H1 (cell line): ENCODE measurements at regions not wholly inside any gene's neighbourhood (a gene's known extent, or its start where the extent isn't known, plus 50 kb on each side); places are given as distances from the start of the nearest gene placed in this dataset.

Experiments used
- CTCF ChIA-PET: fragments of 300-600 bp; sonication (Branson Sonifier 250); formaldehyde crosslinking; loops from one replicate; lab custom pipeline; 2021; ENCODE audit not compliant: partially characterized antibody; lab: Charles Lee
- POLR2A ChIA-PET: fragments of 300-600 bp; sonication (Branson Sonifier 250); formaldehyde crosslinking; loops from one replicate; lab custom pipeline; 2021; ENCODE audit warnings: inconsistent platforms; ENCODE audit not compliant: partially characterized antibody; lab: Charles Lee
- DNase-seq, 2 experiments: peaks; one replicate each; pipeline versions ENCODE4 v3.0.0 to v3.0.0-alpha.2; 2010 to 2022; ENCODE audit warnings: low spot score in 2 of 2, low read depth in 1 of 2, mixed read lengths in 1 of 2
- FAIRE-seq: peaks from 2 replicates; lab custom pipeline; 2011; peaks lifted over from hg19 to GRCh38; lab: Jason Lieb, UNC
- H2AFZ ChIP-seq: 2 replicates; pipeline ENCODE4 v1.8.1; 2012; ENCODE audit warnings: low read length, inconsistent platforms
- H2AK5ac ChIP-seq: 2 replicates; pipeline ENCODE4 v1.6.1; 2013; ENCODE audit warnings: low read depth, low read length
- H2BK120ac ChIP-seq: replicated peaks from 2 replicates; pipeline ENCODE3; 2013; ENCODE audit warnings: low read depth, low read length, inconsistent platforms
- H2BK12ac ChIP-seq: 2 replicates; pipeline ENCODE4 v1.6.1; 2013; ENCODE audit warnings: low read depth, low read length
- H2BK15ac ChIP-seq: 2 replicates; pipeline ENCODE4 v1.6.1; 2013; ENCODE audit warnings: low read length
- H2BK20ac ChIP-seq: 2 replicates; pipeline ENCODE4 v1.6.1; 2013; ENCODE audit warnings: low read length
- H2BK5ac ChIP-seq: 2 replicates; pipeline ENCODE4 v1.6.1; 2013; ENCODE audit warnings: low read depth, low read length
- H3K14ac ChIP-seq: 2 replicates; pipeline ENCODE4 v1.6.1; 2013; ENCODE audit warnings: inconsistent platforms; ENCODE audit not compliant: insufficient read length
- H3K18ac ChIP-seq: 2 replicates; pipeline ENCODE4 v1.6.1; 2013; ENCODE audit warnings: low read length; ENCODE audit errors: extremely low read depth
- H3K23ac ChIP-seq: 2 replicates; pipeline ENCODE4 v1.6.1; 2013; ENCODE audit warnings: inconsistent platforms; ENCODE audit not compliant: insufficient read length
- H3K23me2 ChIP-seq: 2 replicates; pipeline ENCODE4 v1.6.1; 2013; ENCODE audit warnings: low read depth, low read length
- H3K27ac ChIP-seq: 2 replicates; pipeline ENCODE4 v1.6.1; 2011; ENCODE audit warnings: low read depth, low read length, inconsistent platforms
- H3K27me3 ChIP-seq, 4 experiments: replicated peaks in 1 of 4; 1 replicate in 1 of 4; 2 replicates in 3 of 4; pipeline versions ENCODE4 v1.6.1 to v1.8.1; 2011 to 2013; ENCODE audit warnings: low read length in 3 of 4, mild to moderate bottlenecking in 3 of 4, inconsistent platforms in 2 of 4, mixed read lengths in 2 of 4, moderate library complexity in 1 of 4; ENCODE audit not compliant: control insufficient read depth in 3 of 4, insufficient read depth in 3 of 4; ENCODE audit errors: extremely low read depth in 1 of 4
- H3K36me3 ChIP-seq, 4 experiments: 2 replicates each; pipeline versions ENCODE4 v1.6.1 to v1.8.1; 2011 to 2013; ENCODE audit warnings: mild to moderate bottlenecking in 4 of 4, low read length in 3 of 4, moderate library complexity in 2 of 4, control low read depth in 1 of 4, inconsistent platforms in 1 of 4; ENCODE audit not compliant: insufficient read depth in 4 of 4, control insufficient read depth in 2 of 4
- H3K4ac ChIP-seq: replicated peaks from 2 replicates; pipeline ENCODE3; 2013; ENCODE audit warnings: low read length, low read depth, mixed read lengths, inconsistent platforms; ENCODE audit not compliant: insufficient read length
- H3K4me1 ChIP-seq, 4 experiments: replicated peaks in 1 of 4; 1 replicate in 1 of 4; 2 replicates in 3 of 4; pipeline versions ENCODE4 v1.6.1 to v1.8.1; 2011 to 2013; ENCODE audit warnings: low read length in 3 of 4, inconsistent platforms in 2 of 4, mixed read lengths in 1 of 4; ENCODE audit not compliant: insufficient read depth in 4 of 4, control insufficient read depth in 3 of 4
- H3K4me2 ChIP-seq, 2 experiments: 2 replicates each; pipeline versions ENCODE4 v1.6.1 to v1.8.1; 2011 to 2013; ENCODE audit warnings: low read depth in 2 of 2, low read length in 2 of 2, control low read depth in 1 of 2, inconsistent platforms in 1 of 2, mild to moderate bottlenecking in 1 of 2; ENCODE audit not compliant: insufficient read depth in 1 of 2
- H3K4me3 ChIP-seq, 4 experiments: fragments of 200-600, 300-600 bp in 1 of 4; sonication (generic), shearing (Covaris generic), sonication (Bioruptor Twin) in 1 of 4; 2 replicates each; pipeline versions ENCODE4 v1.5.1 to v1.8.1; 2011 to 2016; ENCODE audit warnings: low read length in 4 of 4, low read depth in 3 of 4, control low read depth in 2 of 4, inconsistent platforms in 2 of 4, mild to moderate bottlenecking in 2 of 4, mixed read lengths in 1 of 4, moderate library complexity in 1 of 4; ENCODE audit not compliant: insufficient read depth in 2 of 4; ENCODE audit errors: extremely low read depth in 1 of 4
- H3K56ac ChIP-seq: replicated peaks from 2 replicates; pipeline ENCODE3; 2013; ENCODE audit warnings: low read depth, mild to moderate bottlenecking, mixed read lengths, low read length, inconsistent platforms; ENCODE audit not compliant: insufficient read length
- H3K79me1 ChIP-seq: 2 replicates; pipeline ENCODE4 v1.6.1; 2013; ENCODE audit warnings: low read depth, low read length, control low read depth
- H3K79me2 ChIP-seq, 2 experiments: 2 replicates each; pipeline versions ENCODE4 v1.6.1 to v1.8.1; 2012 to 2013; ENCODE audit warnings: low read length in 2 of 2, mild to moderate bottlenecking in 2 of 2, inconsistent platforms in 1 of 2; ENCODE audit not compliant: insufficient read depth in 2 of 2, control insufficient read depth in 1 of 2
- H3K9ac ChIP-seq, 4 experiments: replicated peaks in 1 of 4; 1 replicate in 1 of 4; 2 replicates in 3 of 4; pipeline versions ENCODE4 v1.6.1 to v1.8.1; 2011 to 2013; ENCODE audit warnings: low read depth in 3 of 4, low read length in 3 of 4, control low read depth in 2 of 4, mild to moderate bottlenecking in 2 of 4, moderate library complexity in 2 of 4, inconsistent platforms in 1 of 4; ENCODE audit errors: extremely low read depth in 1 of 4
- H3K9me3 ChIP-seq, 2 experiments: 2 replicates each; pipeline versions ENCODE4 v1.6.1 to v1.8.1; 2012 to 2013; ENCODE audit warnings: mild to moderate bottlenecking in 2 of 2, moderate library complexity in 2 of 2, control low read depth in 1 of 2, inconsistent platforms in 1 of 2, low read depth in 1 of 2, low read length in 1 of 2, mixed read lengths in 1 of 2; ENCODE audit not compliant: insufficient read depth in 2 of 2
- H4K20me1 ChIP-seq, 2 experiments: replicated peaks in 1 of 2; 2 replicates each; pipeline versions ENCODE3 to v1.8.1; 2011 to 2013; ENCODE audit warnings: inconsistent platforms in 2 of 2, low read length in 2 of 2, mild to moderate bottlenecking in 1 of 2; ENCODE audit not compliant: insufficient read depth in 2 of 2, control insufficient read depth in 1 of 2
- H4K5ac ChIP-seq: 2 replicates; pipeline ENCODE4 v1.6.1; 2013; ENCODE audit warnings: low read length, low read depth, mixed read lengths, inconsistent platforms; ENCODE audit not compliant: insufficient read length
- H4K8ac ChIP-seq: 2 replicates; pipeline ENCODE4 v1.8.0; 2013; ENCODE audit warnings: mild to moderate bottlenecking, moderate library complexity, low read length, inconsistent platforms; ENCODE audit not compliant: insufficient read depth; ENCODE audit errors: extremely low read depth
- H4K91ac ChIP-seq: replicated peaks from 2 replicates; pipeline ENCODE3; 2013; ENCODE audit warnings: low read length, mixed read lengths, inconsistent platforms; ENCODE audit not compliant: insufficient read length
- ASH2L ChIP-seq: fragments of 200-600, 300-600 bp; sonication (generic); IDR thresholded peaks from one replicate; pipeline ENCODE4 v1.7.1; 2017; ENCODE audit warnings: low read length
- ATF3 ChIP-seq: IDR thresholded peaks from 2 replicates; pipeline ENCODE4 v1.6.1; 2011; ENCODE audit warnings: low read depth, mild to moderate bottlenecking, low read length; ENCODE audit not compliant: insufficient read depth
- POU5F1 ChIP-seq: IDR thresholded peaks from 2 replicates; pipeline ENCODE4 v1.6.1; 2011; ENCODE audit warnings: low read depth, mild to moderate bottlenecking, low read length, moderate library complexity
- RNF2 ChIP-seq: fragments of 200-900, 300-1000 bp; sonication (generic); IDR thresholded peaks from 2 replicates; pipeline ENCODE4 v1.7.1; 2016; ENCODE audit warnings: borderline replicate concordance, low read depth, mild to moderate bottlenecking, antibody characterized with exemption, low read length; ENCODE audit not compliant: poor library complexity, severe bottlenecking; ENCODE audit errors: missing control alignments
- SIN3A ChIP-seq, 2 experiments: IDR thresholded peaks in 1 of 2; conservative IDR thresholded peaks in 1 of 2; 2 replicates each; pipeline ENCODE4 v1.6.1; 2011 to 2012; ENCODE audit warnings: low read length in 2 of 2, improper control_type of control experiment in 1 of 2, low read depth in 1 of 2, mild to moderate bottlenecking in 1 of 2
- WGBS, 2 experiments: shearing (Covaris generic) in 1 of 2; methylation state at CpG; one replicate each; pipeline versions ENCODE4 v1.1.6 to v1.1.7; 2013 to 2015; ENCODE audit warnings: low lambda C conversion rate in 2 of 2, mixed read lengths in 2 of 2, inconsistent platforms in 1 of 2, low coverage in 1 of 2, missing lambda C conversion rate in 1 of 2; ENCODE audit not compliant: insufficient replicate concordance in 2 of 2, insufficient coverage in 1 of 2, insufficient read length in 1 of 2; ENCODE audit errors: extremely low coverage in 1 of 2, missing lambda C conversion rate in 1 of 2; 5-methylcytosine and 5-hydroxymethylcytosine counted together

- Histone ChIP-seq H3K27me3 (peaks cover 6 to 37% (median 26%) of the 10 kb centered on the region in 4 experiments), H3K14ac (no peak overlapping the region), H2AFZ (no peak overlapping the region), H4K91ac (no peak overlapping the region), H2BK120ac (no peak overlapping the region), H2AK5ac (no peak overlapping the region), H3K4ac (no peak overlapping the region), H4K5ac (no peak overlapping the region), H2BK20ac (no peak overlapping the region), H2BK5ac (no peak overlapping the region), H3K27ac (no peak overlapping the region), H4K8ac (no peak overlapping the region), H3K36me3 (no peaks in the 10 kb centered on the region; a peak in 1 of 8 replicates), H3K23me2 (no peaks in the 10 kb centered on the region), H3K9me3 (peaks cover 0 to 4% of the 10 kb centered on the region in 2 experiments; a peak in 1 of 4 replicates), H3K18ac (no peak overlapping the region), H3K4me3 (peak overlapping the region in 1 of 4 experiments; percentile 37; a peak in 2 of 8 replicates), H3K23ac (no peak overlapping the region), H3K79me2 (no peaks in the 10 kb centered on the region), H3K79me1 (no peaks in the 10 kb centered on the region), H4K20me1 (no peaks in the 10 kb centered on the region), H2BK12ac (no peak overlapping the region), H2BK15ac (no peak overlapping the region), H3K56ac (no peak overlapping the region), H3K4me2 (peak overlapping the region; percentile 46 to 57), H3K9ac (no peak overlapping the region), H3K4me1 (peaks cover 4 to 17% (median 10%) of the 10 kb centered on the region in 4 experiments; a peak in 6 of 7 replicates)
- FAIRE-seq: peak; percentile 28
- DNase-seq: peak in 1 of 2 experiments; percentile 54
- CTCF ChIA-PET: interaction anchor here (0.6 to 1.4 kb wide), 2 partner anchors 9 to 14 kb away, joined by 3 to 8 read pairs; no protein-coding TSS in a partner anchor
- WGBS, 2 experiments: 20% methylated on average over 7 of the region's 7 CpGs; no CpG with 5 or more reads in 1 of the 2 experiments
- POLR2A ChIA-PET: no interaction called here
- TF ChIP-seq POU5F1 (no peak), ASH2L (no peak), SIN3A (conservative IDR thresholded peaks at IDR 0.05 in 1 of 2, IDR thresholded peaks at IDR 0.05 in 1 of 2; ENCODE audit: low read depth in 1 of 2, low read length in 2 of 2) (no peak), ATF3 (no peak), RNF2 (no peak)
Observed at GRCh38 chr1:63199706-63200335, 122.5 kb upstream of the FOXD3 start.
